HG02610 (cell line): ENCODE measurements at regions not wholly inside any gene's neighbourhood (a gene's known extent, or its start where the extent isn't known, plus 50 kb on each side); places are given as distances from the start of the nearest gene placed in this dataset.
"Not testable (repeated sequence)": the region's sequence is repeated elsewhere in the genome, so short reads cannot be mapped to it uniquely, and the experiment has no call there.

Experiments used
- ATAC-seq: cut with Tn5 transposase; IDR thresholded peaks from one replicate; pipeline ENCODE4 v1.9.1; 2021; ENCODE audit warnings: mild to moderate bottlenecking, moderate library complexity; ENCODE audit not compliant: unreplicated experiment

GRCh38 chr14:106522118-106522517, 995.7 kb downstream of the TMEM121 start:
- ATAC-seq, result not testable (repeated sequence)

- ATAC-seq, result no peak
Observed at GRCh38 chr14:106522990-106523389, 996.6 kb downstream of the TMEM121 start.

GRCh38 chr14:106528717-106529116, 1002.3 kb downstream of the TMEM121 start:
- no peak for ATAC-seq

GRCh38 chr14:106530031-106530422, 1003.6 kb downstream of the TMEM121 start:
- ATAC-seq, result no peak

- no peak for ATAC-seq
Observed at GRCh38 chr14:106530423-106531107, 1004.2 kb downstream of the TMEM121 start.

- ATAC-seq, result not testable (repeated sequence)
Observed at GRCh38 chr14:106537597-106537996, 1011.2 kb downstream of the TMEM121 start.

- ATAC-seq, result no peak
Observed at GRCh38 chr14:106538201-106538600, 1011.8 kb downstream of the TMEM121 start.

- ATAC-seq, result no peak
Observed at GRCh38 chr14:106547735-106548434, 1021.5 kb downstream of the TMEM121 start.

GRCh38 chr14:106549064-106549463, 1022.7 kb downstream of the TMEM121 start:
- ATAC-seq, result no peak

GRCh38 chr14:106551265-106551664, 1024.9 kb downstream of the TMEM121 start:
- ATAC-seq, result no peak

- not testable (repeated sequence) for ATAC-seq
Observed at GRCh38 chr14:106556211-106556610, 1029.8 kb downstream of the TMEM121 start.

- no peak for ATAC-seq
Observed at GRCh38 chr14:106556665-106557289, 1030.4 kb downstream of the TMEM121 start.

- ATAC-seq, result no peak
Observed at GRCh38 chr14:106562451-106562850, 1036.1 kb downstream of the TMEM121 start.

GRCh38 chr14:106564058-106564643, 1037.8 kb downstream of the TMEM121 start:
- no peak for ATAC-seq

GRCh38 chr14:106578481-106578880, 1052.1 kb downstream of the TMEM121 start:
- ATAC-seq, result peak; percentile 83

GRCh38 chr14:106579084-106579483, 1052.7 kb downstream of the TMEM121 start:
- no peak for ATAC-seq

GRCh38 chr14:106585692-106586091, 1059.3 kb downstream of the TMEM121 start:
- ATAC-seq, result no peak

- no peak for ATAC-seq
Observed at GRCh38 chr14:106586098-106586704, 1059.8 kb downstream of the TMEM121 start.

GRCh38 chr14:106591539-106591938, 1065.2 kb downstream of the TMEM121 start:
- not testable (repeated sequence) for ATAC-seq

- ATAC-seq, result not testable (repeated sequence)
Observed at GRCh38 chr14:106592115-106592852, 1065.9 kb downstream of the TMEM121 start.
